NCI-H82 treated with DMSO at 0.1 percent for 48 hours (cell line): ENCODE measurements at regions not wholly inside any gene's neighbourhood (a gene's known extent, or its start where the extent isn't known, plus 50 kb on each side); places are given as distances from the start of the nearest gene placed in this dataset.
"Not testable (repeated sequence)": the region's sequence is repeated elsewhere in the genome, so short reads cannot be mapped to it uniquely, and the experiment has no call there.

ENCODE experiments used
- DNase-seq: peaks from one replicate; lab custom pipeline; 2025; ENCODE audit not compliant: unreplicated experiment; lab: John Stamatoyannopoulos, UW

DNA sequence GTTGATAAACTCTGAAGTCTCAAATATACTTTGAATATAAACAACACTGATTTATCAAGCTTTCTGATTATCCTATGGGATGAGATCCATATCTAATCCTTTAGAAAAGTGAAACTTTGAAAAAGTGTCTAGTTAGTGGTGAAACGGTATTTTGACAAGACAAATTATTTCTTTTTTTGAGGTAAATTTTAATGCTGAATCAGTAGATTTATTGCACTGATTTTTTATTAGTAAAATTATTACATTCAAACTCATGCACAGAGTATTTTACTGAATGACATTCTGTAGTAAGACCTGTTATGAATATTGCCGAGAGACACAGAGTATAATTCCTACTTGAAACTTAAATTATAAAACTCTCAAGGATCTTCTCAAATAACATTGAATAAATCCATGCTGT, 679.1 kb upstream of the SPRY2 start:
- DNase-seq, result no peak

DNA sequence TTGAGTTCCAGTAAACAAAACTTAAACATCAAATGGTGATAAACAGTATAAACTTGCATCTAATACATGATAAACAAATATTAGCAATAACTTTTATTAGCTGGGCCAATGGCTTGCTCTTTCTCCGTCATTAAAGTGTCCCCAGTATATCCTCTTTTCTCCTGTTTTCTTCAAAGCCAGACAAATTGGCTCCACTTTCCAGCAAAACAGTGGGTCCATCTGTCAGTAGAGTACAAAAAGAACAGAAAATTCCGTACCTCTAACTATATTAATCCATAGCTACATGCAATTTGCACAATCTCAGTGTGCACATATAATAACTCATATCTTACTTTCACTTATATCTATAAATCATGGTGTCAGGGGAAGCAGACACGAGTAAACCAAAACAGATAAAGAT, 678.0 kb upstream of the SPRY2 start:
- no peak for DNase-seq

DNA sequence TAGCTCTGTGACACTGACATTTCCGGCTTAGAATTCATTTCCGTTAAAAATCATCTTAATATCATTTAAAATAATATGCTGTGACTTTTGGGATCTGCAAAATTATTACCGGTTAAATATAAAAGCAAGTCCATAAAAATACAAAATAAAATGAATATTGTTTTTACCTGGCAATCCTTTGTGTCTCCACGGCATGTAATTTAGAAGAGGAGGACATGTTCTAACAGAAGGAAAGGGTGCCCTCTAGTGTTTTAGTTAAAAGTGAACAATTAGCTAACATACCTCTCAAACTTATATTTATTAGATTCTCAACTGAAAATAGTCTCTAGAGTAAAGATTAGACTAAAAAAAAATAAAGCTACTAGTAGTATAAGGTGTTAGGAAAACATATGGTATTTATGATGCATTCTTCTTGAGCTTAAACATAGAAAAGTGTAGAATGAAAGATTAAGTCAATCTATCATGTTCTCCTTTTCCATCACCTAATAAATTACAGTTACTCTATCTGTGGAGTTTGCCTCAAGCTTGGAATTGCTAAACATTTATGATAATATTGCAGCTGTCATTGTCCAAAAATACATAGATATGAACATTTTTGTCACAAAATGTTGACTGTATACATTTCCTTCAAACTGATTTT, 676.7 kb upstream of the SPRY2 start:
- peak; percentile 53 for DNase-seq

DNA sequence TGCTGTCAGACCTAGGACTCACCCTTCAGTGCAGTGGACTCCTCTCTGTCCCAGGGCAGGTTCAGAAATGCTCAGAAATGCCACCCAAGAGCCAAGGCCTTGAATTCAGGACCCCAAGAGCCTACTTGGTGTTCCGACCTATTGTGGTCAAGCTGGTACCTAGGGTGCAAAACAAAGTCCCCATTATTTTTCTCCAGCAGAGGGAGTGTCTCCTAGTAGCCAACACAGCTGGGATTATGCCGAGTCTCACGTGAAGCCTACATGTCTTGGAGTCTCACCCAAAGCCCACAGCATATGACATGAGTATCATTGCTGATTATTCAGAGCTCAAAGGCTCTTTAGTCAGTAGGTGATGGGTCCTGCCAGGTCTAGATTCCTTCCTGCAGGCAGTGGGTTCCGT, 671.1 kb upstream of the SPRY2 start:
- DNase-seq, result no peak

DNA sequence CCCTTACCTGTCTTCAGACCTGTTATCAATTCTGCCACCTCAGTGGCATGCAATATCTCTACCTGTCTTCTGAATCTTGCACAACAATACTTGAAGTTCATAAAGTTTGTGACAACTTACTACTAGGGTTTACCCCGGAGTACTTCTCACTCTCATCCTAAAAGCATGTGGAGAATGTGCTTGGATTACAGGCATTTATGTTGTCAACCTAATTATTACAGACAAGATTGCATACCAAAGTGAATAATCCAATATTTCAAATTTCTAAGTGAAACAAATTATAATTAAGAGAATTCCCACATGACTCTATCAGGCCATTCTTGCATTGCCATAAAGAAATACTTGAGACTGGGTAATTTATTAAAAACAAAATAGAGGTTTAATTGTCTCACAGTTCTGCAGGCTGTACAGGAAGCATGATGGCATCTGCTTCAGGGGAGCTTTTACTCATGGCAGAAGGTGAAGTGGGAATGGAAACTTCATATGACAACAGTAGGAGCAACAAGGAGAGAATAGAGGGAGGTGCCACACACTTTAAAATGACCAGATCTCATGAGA, 661.0 kb upstream of the SPRY2 start:
- no peak for DNase-seq

DNA sequence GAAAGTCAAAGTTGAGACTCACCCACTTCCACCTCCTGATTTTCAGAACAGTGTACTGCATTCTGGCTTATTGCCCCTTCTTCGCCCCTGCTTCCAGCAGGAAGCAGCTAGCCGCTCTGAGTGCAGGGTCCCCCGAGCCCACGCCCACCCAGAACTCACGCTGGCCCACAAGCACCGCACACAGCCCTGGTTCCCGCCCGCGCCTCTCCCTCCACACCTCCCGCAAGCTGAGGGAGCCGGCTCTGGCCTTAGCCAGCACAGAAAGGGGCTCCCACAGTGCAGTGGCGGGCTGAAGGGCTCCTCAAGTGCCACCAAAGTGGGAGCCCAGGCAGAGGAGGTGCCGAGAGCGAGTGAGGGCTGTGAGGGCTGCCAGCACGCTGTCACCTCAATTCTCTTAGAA, 657.7 kb upstream of the SPRY2 start:
- DNase-seq, result not testable (repeated sequence)

DNA sequence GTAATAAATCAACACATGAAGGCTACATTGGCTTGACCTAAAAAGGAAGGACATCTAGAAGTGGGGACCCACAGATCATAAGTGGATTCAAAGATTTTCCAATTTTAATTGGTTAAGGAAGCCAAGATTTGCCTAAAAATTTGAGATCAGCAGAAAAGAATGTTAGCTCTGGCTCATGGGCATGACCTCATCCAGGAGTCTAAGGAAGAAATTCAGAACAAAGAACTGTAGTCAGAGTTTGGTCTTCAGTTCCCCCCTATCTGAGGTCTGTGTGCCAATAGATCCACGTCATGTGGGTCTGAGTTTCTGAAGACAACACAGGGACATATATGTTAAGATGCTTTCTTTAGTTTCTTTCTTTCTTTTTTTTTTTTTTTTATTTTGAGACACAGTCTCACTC, 648.8 kb upstream of the SPRY2 start:
- no peak for DNase-seq

DNA sequence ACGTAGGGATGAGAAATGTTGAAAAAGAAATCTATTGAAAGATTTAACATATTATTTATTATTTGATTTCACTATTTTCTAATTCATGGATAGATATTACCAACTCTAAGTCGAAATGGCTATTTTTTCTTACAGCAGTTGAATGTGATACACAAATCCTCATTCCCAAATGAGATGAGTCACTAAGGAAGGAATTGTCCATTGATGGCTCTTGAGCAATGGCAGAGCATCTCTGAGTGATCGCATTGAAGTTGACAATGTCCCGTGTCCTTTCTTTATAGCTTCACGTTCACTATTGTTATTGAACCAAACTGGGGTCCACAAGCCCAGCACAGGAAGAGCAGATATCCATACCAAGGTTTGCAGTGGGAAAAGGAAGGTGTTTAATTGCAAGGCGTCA, 648.3 kb upstream of the SPRY2 start:
- no peak for DNase-seq

DNA sequence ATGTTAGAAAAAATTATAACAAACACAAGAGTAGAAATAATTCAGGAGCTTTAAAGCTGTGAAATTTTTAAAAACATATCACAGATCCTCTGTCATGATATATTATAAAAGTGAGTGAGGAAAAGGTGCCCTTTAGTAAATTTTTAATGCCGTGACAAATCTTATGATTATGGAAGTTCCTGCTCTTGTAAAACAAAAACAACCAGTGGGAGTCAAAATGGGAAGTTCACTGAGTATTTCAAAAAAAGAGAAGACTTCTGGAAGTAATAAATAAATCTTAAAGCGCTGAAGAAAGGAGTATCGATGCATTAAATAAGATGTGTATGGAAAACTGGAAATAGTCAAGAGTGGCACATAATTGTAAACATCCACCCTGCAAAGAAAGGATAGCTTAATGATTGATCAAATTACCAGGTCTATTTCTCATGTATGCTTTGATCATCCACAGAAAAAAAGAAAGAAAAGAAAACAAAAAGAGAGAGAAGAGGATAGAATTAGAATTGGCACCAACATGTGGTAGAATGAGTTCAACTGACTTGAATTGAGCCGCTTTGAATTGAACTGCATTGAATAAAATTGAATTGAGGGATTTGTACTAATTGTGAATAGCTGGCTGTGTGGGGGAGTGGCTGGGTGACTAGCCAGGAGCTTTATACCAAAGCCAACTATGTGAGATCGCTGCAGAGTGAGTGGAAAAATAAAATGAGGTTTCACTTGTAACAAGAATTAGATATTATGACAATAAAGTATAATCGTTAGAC, 647.6 kb upstream of the SPRY2 start:
- no peak for DNase-seq

DNA sequence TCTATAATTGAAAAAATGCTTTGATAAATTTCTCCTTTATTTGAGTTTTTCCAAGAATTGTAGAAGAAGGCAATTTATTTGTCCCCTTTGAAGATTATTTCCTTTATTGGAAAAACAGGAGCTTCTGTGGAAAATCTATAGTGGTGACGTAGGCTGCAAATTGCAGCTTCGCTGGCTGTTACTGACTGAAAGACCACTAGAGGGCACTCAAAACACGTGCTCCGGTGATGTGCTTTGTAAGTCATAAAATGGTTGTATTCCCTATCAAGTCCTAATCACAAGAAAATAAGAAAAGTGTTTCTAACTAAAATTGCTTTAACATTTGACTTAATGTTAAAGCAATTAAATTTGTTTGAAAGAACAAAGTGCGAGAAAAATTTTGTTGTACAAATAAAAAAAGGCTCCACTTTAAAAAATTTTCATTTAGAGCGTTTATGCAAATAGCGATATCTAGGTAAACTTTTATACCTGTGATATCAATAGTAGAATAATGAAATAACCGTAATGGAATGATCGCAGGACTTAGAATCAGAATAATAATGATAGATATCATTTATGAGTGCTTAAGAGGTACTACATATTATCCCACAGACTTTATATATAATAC, 638.2 kb upstream of the SPRY2 start:
- DNase-seq, result peak; percentile 48

DNA sequence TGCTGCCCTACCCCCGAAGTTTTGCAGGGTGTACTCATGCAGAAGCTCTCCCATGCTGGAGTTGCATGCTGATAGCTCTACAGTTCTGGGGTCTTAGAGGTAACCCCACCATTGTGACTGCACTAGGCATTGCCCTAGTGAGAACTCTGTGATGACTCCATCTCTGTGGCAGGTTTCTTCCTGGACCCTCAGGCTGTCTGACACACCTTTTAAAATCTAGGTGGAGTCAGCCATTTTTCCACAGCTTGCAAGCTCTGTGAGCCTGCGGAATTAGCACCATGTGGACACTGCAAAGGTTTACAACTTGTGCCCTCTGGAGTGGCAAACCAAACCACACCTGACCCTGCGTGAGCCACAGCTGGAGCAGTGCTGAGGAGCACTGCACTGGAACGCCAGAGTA, 636.2 kb upstream of the SPRY2 start:
- DNase-seq, result no peak

DNA sequence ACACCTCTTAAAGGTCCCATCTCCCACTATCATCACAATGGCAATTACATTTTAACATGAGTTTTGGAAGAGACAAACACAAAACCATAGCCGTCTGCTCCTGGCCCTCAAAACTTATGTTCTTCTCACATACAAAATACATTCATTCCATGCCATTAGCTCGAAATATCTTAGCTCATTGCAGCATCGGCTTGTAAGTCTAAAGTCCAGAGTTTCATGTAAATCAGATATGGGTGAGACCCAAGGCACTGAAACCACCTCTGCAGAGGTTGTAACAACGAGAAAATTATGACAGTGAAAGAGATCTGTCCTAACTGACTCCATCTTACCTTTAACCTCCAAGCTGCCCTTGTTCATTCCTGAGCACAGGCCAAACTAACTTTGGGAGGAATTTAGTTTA, 635.0 kb upstream of the SPRY2 start:
- no peak for DNase-seq

DNA sequence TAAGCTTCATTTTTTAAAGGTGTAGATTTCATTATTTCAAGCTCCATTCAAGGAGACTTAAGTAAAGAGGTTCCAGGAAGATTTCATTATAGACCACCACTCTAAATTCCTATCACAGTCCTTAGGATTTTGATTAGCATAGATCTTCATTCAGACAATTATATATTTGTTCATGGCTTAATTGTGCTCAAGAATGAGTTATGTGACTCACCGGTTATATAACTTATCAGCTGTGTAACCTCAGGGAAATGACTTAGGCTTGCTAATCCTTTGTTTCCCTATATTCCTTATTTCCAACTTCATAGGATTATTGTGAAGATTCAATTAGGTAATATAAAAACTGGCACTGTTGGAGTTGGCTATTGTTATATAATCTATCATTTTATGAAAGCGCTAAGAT, 632.8 kb upstream of the SPRY2 start:
- no peak for DNase-seq

DNA sequence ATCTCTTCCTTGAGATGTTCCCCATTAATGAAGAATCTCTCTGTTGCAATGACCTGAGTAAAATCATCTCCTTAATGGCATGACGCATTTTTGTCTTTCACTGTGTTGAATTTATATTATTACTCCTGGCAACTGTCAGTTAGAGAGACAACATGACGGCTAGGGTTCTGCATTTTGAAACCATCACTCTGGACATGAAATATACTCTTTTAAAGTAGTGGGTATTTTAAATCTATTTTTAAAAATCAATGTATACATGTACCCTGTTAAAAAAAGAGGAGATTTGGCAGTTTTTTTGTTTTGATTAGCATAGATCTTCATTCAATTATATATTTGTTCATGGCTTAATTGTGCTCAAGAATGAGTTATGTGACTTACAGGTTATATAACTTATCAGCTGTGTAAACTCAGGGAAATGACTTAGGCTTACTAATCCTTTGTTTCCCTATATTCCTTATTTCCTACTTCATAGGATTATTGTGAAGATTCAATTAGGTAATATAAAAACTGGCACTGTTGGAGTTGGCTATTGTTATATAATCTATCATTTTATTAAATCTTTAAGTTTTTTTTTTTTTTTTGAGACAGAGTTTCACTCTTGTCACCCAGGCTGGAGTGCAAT, 632.0 kb upstream of the SPRY2 start:
- DNase-seq, result no peak

DNA sequence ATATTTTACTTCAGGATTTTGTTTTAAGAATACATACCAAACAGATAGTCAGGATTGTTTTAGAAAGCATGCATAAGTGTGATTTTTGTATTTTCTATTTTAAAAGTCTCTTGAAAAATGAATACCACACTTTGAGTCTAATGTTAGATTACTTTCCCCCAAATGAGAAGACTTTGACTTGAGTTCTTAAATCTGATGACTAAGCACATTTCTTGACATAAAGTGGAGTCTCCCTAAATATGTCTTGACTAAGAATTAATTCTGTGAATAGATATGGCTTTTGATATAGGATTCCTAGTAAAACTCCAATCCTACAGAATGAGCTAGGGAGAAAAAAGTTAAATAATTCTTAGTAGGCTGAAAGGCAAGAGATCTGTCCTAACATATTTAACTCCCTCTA, 624.2 kb upstream of the SPRY2 start:
- DNase-seq, result no peak

DNA sequence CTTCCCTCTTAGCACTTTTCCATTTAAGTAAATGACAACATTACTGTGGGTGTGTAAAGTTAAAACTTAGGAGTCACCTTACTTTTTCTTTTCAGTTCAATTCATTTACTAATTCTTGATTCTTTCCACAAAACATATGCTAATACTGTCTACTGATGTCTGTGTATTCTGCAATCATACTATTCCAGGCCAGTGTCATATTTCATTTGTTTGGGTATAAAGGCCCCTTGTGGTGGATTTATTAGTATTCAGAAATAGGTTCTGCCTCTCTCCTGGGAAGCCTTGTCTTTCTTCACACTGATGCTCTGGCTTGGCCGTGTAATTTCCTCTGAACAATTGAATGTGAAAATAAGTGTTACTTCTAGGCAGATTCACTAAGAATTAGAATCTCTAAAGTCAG, 621.9 kb upstream of the SPRY2 start:
- DNase-seq, result no peak

DNA sequence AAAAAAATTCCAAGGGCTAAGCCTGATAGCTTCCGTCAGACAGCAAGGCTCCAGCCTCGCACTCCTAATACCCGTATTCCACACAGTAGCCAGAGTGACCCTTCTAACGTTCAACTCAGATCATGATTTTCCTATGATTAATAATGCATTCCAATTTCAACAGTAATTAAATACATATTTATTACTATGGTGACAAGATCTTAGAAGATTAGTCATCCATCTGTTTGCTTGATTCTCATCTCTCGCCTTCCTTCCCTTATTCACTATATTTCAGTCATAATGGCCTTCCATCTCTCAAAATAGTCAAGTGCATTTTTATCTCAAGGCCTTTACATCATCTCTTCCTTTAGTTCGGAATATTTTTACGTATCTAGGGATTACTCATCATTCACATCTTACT, 621.2 kb upstream of the SPRY2 start:
- DNase-seq, result no peak

DNA sequence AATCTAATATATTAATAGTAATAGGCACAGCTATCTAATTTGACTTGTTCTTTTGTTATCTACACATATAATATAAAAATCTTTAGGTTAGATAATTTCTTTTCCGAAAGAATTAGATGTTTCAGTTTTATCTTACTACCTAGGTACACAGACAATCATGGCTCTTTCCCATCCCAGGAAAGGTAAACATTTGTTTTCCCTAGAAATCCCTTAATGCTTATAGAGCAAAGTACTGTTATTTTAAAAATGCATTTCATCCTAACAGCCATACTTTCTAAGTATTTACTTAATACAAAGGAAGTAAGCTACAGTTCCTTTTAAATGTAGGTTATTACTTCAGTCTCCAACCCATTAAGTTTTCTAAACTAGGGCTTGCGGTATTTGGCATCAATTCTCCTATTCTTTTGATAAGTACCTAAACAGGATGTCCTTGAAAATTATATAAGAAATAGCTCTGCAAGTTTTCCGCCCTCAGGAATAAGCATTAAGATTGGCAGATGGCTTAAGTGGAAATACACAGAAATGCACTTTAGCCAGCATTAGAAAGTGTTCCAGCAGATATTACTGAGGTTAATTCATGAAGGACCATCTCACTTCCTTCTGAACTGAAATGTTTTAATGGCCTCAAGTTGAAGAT, 616.2 kb upstream of the SPRY2 start:
- no peak for DNase-seq

DNA sequence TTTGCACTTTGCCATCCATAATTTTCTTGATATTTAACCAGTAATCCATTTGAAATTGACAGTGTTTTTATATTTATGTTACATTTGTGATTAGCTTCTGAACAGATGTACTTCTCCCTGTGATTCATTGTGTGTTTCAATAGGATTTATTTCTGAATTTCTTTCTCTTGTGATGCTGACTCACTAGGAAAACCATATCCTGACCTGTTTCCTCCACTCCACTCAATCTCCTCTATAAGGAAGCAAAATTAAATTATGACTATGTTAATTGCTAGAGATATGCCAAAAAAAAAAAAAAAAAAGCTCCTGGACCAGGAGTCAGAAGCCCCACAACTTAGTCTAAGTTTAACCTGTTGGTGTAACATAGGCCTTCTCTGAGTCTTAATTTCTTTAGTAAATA, 614.6 kb upstream of the SPRY2 start:
- no peak for DNase-seq

DNA sequence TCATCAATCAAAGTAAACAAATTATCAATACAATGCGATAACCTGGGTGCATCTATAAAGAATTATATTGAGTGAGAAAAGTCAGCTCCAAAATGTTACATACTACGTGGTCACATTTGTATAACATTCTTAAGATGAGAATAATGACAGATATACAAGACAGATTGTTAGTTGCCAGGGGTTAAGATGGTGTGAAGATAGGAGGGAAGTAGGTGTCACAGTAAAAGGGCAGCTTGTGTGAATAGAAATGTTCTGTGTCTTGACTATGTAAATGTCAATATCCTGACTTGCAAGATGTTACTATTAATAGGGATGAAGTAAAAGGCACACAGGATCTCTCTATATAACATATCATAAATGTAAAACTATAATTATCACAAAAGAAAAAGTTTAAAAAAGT, 611.2 kb upstream of the SPRY2 start:
- no peak for DNase-seq

DNA sequence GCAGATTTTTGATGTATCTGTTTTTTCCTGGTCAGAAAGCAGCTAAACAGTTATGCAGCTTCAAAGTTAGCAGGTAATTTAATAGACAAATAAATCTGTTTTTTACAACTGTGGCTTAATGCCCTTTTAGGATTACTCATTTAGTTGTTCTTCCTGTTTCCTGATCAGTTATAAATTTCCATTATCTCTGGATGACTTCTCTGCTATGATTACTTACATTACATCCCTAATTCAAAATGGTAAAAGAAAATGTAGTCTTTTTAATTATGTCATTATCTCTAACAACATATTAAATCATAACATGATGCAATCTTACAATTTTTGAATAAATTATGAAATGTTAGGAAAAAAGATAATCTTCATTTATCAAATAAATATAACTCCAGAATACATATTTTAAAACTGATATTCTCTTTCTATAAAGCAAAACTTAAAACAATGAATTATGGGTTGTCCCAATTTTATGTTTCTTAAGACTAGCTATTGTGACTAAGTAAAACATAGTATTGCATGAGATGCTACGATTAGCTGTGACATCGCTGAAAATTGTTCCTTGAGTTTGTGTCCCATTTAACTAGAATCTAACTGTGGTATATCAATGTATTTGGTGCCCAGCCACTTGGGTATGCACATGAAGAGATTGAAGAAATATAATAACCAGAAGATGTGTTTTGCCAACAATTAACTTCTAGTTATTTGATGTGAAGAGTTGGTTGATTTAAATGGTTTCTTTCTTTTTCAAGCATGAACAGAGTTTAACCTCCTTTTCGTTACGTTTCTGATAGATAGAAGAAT, 605.3 kb upstream of the SPRY2 start:
- no peak for DNase-seq
